Activated CD8-positive, alpha-beta T cell treated with anti-CD3 and anti-CD28 coated beads for 36 hours (primary cell): ENCODE measurements at regions not wholly inside any gene's neighbourhood (a gene's known extent, or its start where the extent isn't known, plus 50 kb on each side); places are given as distances from the start of the nearest gene placed in this dataset.

Source experiments
- ATAC-seq: fragments of 200-7000 bp; cut with Tn5 transposase; one replicate; pipeline ENCODE4 v1.10.0; 2021; ENCODE audit warnings: mild to moderate bottlenecking, moderate library complexity
- CTCF ChIA-PET: fragments of 350-600 bp; sonication (Branson Sonifier 250); formaldehyde crosslinking; loops from one replicate; lab custom pipeline; 2021; ENCODE audit warnings: antibody characterized with exemption; lab: Charles Lee
- POLR2A ChIA-PET: fragments of 350-600 bp; sonication (Branson Sonifier 250); formaldehyde crosslinking; loops from one replicate; lab custom pipeline; 2021; ENCODE audit warnings: antibody characterized with exemption; lab: Charles Lee
- DNase-seq: peaks from one replicate; pipeline ENCODE4 v3.0.0-alpha.2; 2020
- H3K27ac Mint-ChIP-seq: one replicate; pipeline ENCODE4 v1.8.0; 2021; ENCODE audit warnings: mild to moderate bottlenecking, mixed read lengths
- H3K27me3 Mint-ChIP-seq: one replicate; pipeline ENCODE4 v1.8.0; 2021; ENCODE audit warnings: mixed read lengths
- H3K36me3 Mint-ChIP-seq: one replicate; pipeline ENCODE4 v1.8.0; 2021; ENCODE audit warnings: low read depth, mixed read lengths
- H3K4me1 Mint-ChIP-seq: one replicate; pipeline ENCODE4 v1.8.0; 2021; ENCODE audit warnings: low read depth, mixed read lengths
- H3K4me3 Mint-ChIP-seq: one replicate; pipeline ENCODE4 v1.8.0; 2021; ENCODE audit warnings: mild to moderate bottlenecking, moderate library complexity, mixed read lengths
- H3K9me3 Mint-ChIP-seq: one replicate; pipeline ENCODE4 v1.8.0; 2021; ENCODE audit warnings: mixed read lengths
- intact Hi-C: fragments of 100-400 bp; cut with micrococcal nuclease; formaldehyde crosslinking; loops from one replicate; pipeline ENCODE4 v1.10.0; 2022
- TF ChIP-seq, protein P1 (sequence below): fragments of 200-600 bp; IDR thresholded peaks from one replicate; pipeline ENCODE4 v1.8.0; 2022; ENCODE audit warnings: antibody characterized with exemption, mild to moderate bottlenecking

DNA sequence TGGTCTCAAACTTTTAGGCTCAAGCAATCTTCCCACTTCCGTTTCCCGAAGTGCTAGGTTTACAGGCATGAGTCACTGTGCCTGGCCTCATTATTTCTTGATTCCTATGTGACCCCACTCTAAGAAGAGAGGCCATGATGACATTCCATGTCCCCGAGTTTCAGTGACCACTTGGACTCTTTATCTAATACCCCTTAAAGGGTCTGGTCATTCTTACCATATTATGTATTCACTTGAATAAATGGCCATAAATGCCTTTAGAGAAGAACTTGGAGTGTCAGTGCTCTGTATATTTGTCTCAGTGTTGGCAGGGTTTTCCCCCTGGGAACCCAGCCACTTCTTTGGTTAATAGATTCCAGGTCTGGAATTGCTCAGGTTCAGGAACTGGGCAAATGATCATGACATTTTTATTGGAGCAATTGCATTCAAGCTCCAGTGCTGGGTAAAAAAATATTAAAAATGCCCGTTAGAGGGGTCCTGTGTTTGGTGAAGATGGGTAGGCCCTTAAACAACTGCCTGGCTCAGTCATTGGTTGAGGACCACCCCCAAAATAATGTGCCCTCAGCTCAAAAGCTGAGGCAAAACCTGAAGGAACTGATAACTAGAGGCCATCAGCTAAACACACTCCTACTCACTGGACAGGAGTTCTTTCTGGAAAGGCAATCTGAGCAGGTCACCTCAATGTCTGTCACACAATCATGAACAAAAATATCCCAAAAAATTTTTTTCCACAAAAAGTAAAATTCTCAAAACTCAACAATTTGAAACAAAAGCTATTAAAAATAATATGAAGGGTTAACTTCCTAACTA is 186.6 kb upstream of the ZNF608 start:
- ChIA-PET CTCF (interaction anchor here (0.6 kb wide), 1 partner anchor 1405 kb away, joined by 4 read pairs; no protein-coding TSS in a partner anchor), POLR2A (no interaction called here)
- intact Hi-C loops = no loop called here
- ATAC-seq (no peak), DNase-seq (no peak)
- peaks cover 2% of the 10 kb centered on the region for H3K9me3 Mint-ChIP-seq
- no peak overlapping the region for H3K27ac Mint-ChIP-seq
- no peaks in the 10 kb centered on the region for H3K36me3 Mint-ChIP-seq
- TF ChIP-seq, protein P1, sequence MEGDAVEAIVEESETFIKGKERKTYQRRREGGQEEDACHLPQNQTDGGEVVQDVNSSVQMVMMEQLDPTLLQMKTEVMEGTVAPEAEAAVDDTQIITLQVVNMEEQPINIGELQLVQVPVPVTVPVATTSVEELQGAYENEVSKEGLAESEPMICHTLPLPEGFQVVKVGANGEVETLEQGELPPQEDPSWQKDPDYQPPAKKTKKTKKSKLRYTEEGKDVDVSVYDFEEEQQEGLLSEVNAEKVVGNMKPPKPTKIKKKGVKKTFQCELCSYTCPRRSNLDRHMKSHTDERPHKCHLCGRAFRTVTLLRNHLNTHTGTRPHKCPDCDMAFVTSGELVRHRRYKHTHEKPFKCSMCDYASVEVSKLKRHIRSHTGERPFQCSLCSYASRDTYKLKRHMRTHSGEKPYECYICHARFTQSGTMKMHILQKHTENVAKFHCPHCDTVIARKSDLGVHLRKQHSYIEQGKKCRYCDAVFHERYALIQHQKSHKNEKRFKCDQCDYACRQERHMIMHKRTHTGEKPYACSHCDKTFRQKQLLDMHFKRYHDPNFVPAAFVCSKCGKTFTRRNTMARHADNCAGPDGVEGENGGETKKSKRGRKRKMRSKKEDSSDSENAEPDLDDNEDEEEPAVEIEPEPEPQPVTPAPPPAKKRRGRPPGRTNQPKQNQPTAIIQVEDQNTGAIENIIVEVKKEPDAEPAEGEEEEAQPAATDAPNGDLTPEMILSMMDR = no peak
- H3K27me3 Mint-ChIP-seq = no peaks in the 10 kb centered on the region
- peaks cover 8% of the 10 kb centered on the region for H3K4me1 Mint-ChIP-seq
- no peak overlapping the region for H3K4me3 Mint-ChIP-seq

DNA sequence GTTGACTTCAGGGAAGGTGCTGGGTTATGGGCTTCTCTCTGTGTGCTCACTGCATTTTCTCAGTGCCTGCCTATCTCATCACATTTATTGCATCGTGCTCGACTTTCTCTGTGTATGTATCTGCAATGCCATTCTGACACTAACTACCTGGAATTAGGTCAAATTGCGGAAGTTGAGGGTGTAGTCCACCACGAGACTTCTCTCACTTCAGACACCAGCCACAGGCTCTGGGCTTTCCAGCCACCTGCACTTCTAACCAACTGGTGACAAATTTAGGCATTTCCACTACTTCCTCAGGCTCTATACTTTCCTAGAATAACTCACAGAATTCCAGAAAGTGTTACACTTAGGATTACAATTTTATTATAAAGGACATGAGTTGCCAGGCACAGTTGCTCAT is 188.6 kb upstream of the ZNF608 start:
- H3K4me1 Mint-ChIP-seq = peaks cover 8% of the 10 kb centered on the region
- POLR2A ChIA-PET = no interaction called here
- ATAC-seq (peak; percentile 57), DNase-seq (peak; percentile 57)
- no peak overlapping the region for H3K4me3 Mint-ChIP-seq
- TF ChIP-seq, protein P1 = no peak
- H3K27me3 Mint-ChIP-seq = no peaks in the 10 kb centered on the region
- peak overlapping the region; percentile 48 for H3K27ac Mint-ChIP-seq
- CTCF ChIA-PET = no interaction called here
- H3K9me3 Mint-ChIP-seq = peaks cover 7% of the 10 kb centered on the region
- intact Hi-C loops = no loop called here
- H3K36me3 Mint-ChIP-seq = no peaks in the 10 kb centered on the region

DNA sequence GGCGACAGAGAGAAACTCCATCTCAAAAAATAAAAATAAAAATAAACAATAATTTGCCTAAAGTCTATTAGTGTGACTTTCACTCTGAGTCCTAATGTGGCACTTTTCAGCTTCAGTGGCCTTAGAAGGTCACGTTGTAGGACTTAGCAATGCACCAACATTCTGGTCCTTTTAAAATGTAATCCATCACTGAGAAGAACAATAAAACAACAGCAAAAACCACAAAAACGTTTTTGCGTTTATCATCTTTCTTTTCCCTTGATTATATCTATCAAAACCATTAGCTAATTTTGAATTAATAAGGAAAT is 190.1 kb upstream of the ZNF608 start:
- ATAC-seq (no peak), DNase-seq (no peak)
- Mint-ChIP-seq H3K9me3 (peaks cover 12% of the 10 kb centered on the region), H3K36me3 (no peaks in the 10 kb centered on the region), H3K4me1 (peaks cover 8% of the 10 kb centered on the region), H3K27me3 (peaks cover 3% of the 10 kb centered on the region), H3K27ac (no peak overlapping the region), H3K4me3 (no peak overlapping the region)
- CTCF ChIA-PET = no interaction called here
- TF ChIP-seq, protein P1 = no peak
- POLR2A ChIA-PET = no interaction called here
- intact Hi-C loops = no loop called here

DNA sequence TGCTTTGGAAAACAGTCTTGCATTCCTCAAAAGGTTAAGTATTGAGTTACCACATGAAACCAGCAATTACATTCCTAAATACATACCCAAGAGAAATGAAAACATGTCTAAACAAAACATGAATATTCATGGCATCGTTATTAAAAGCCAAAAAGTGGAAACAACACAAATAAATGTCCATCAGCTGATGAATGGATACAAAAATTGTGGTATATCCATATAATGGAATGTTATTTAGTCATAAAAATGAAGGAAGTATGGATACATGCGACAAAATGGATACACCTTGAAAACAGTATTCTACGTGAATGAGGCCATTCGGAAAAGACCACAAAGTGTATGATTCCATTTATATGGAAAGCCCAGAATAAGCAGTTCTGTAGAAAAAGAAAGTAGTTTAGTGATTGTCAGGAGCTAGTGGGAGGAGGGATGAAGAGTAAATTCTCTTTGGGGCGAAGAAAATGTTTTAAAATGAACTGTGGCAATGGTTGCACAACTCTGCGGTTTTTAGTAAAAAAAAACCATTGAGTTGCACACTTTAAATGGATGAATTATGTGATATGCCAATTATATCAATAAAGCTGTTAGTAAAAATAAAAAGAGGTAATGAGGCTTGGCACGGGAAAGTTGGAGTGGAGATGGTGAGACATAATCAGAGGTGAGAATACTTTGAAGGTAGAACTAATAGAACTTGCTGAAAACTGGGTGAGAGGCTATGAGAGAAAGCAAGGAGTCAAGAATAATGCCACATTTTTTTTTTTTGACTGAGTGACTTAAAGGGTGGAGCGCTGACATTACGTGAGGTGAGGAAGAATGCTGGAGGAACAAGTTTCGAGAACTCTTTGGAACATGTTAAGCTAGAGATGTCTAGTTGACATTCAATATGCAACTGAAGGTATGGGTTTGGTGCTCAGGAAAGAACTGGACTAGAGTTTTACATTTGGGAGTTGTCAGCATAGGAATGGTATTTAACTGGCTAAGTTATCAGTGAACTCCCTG is 194.9 kb upstream of the ZNF608 start:
- H3K4me1 Mint-ChIP-seq = no peaks in the 10 kb centered on the region
- DNase-seq (no peak), ATAC-seq (no peak)
- H3K27me3 Mint-ChIP-seq = peaks cover 5% of the 10 kb centered on the region
- H3K9me3 Mint-ChIP-seq = peaks cover 9% of the 10 kb centered on the region
- no peak overlapping the region for H3K4me3 Mint-ChIP-seq
- CTCF ChIA-PET = no interaction called here
- H3K27ac Mint-ChIP-seq = no peak overlapping the region
- H3K36me3 Mint-ChIP-seq = no peaks in the 10 kb centered on the region
- POLR2A ChIA-PET = no interaction called here
- intact Hi-C loops = no loop called here
- TF ChIP-seq, protein P1 = no peak
